Neural progenitor cell (in vitro differentiated cells): ENCODE measurements at regions not wholly inside any gene's neighbourhood (a gene's known extent, or its start where the extent isn't known, plus 50 kb on each side); places are given as distances from the start of the nearest gene placed in this dataset.

Source experiments
- DNase-seq: peaks from one replicate; pipeline ENCODE4 v3.0.0-alpha.2; 2016; ENCODE audit warnings: low spot score
- H2AFZ ChIP-seq: fragments of 200-600 bp; sonication (generic); replicated peaks from 2 replicates; pipeline ENCODE4 v1.6.1; 2016; ENCODE audit warnings: antibody characterized with exemption
- H3F3A ChIP-seq: fragments of 200-600 bp; sonication (generic); 2 replicates; pipeline ENCODE4 v1.6.1; 2016; ENCODE audit warnings: antibody characterized with exemption, low read depth
- H3K27ac ChIP-seq: fragments of 200-600 bp; sonication (generic); 2 replicates; pipeline ENCODE4 v1.5.1; 2016; ENCODE audit warnings: mild to moderate bottlenecking
- H3K27me3 ChIP-seq: fragments of 200-600 bp; sonication (generic); 2 replicates; pipeline ENCODE4 v1.6.1; 2016; ENCODE audit warnings: mild to moderate bottlenecking, moderate library complexity
- H3K36me3 ChIP-seq: fragments of 200-600 bp; sonication (generic); 2 replicates; pipeline ENCODE4 v1.5.1; 2016
- H3K4me1 ChIP-seq: fragments of 200-600 bp; sonication (generic); 2 replicates; pipeline ENCODE4 v1.6.1; 2016; ENCODE audit warnings: mixed run types
- H3K4me2 ChIP-seq: fragments of 200-600 bp; sonication (generic); 2 replicates; pipeline ENCODE4 v1.6.1; 2016
- H3K4me3 ChIP-seq: fragments of 200-600 bp; sonication (generic); 2 replicates; pipeline ENCODE4 v1.5.1; 2016
- H3K79me2 ChIP-seq: fragments of 200-600 bp; sonication (generic); 2 replicates; pipeline ENCODE4 v1.6.1; 2016; ENCODE audit warnings: low read depth
- H3K9ac ChIP-seq: fragments of 200-600 bp; sonication (generic); 2 replicates; pipeline ENCODE4 v1.6.1; 2016
- H3K9me3 ChIP-seq: fragments of 200-600 bp; sonication (generic); 2 replicates; pipeline ENCODE4 v1.5.1; 2016; ENCODE audit warnings: low read depth
- H4K20me1 ChIP-seq: fragments of 200-600 bp; sonication (generic); 2 replicates; pipeline ENCODE4 v1.6.1; 2016; ENCODE audit warnings: low read depth
- H3K27ac Mint-ChIP-seq: 3 replicates; pipeline ENCODE4 v1.8.0; 2021; ENCODE audit warnings: mixed read lengths
- H3K27me3 Mint-ChIP-seq: 2 replicates; pipeline ENCODE4 v1.8.0; 2022; ENCODE audit warnings: low read depth, mild to moderate bottlenecking, inconsistent platforms, moderate library complexity, mixed read lengths; ENCODE audit not compliant: insufficient read depth
- H3K36me3 Mint-ChIP-seq: 3 replicates; pipeline ENCODE4 v1.8.0; 2021; ENCODE audit warnings: mixed read lengths
- H3K4me1 Mint-ChIP-seq: 3 replicates; pipeline ENCODE4 v1.8.0; 2021; ENCODE audit warnings: mixed read lengths
- H3K4me3 Mint-ChIP-seq: 3 replicates; pipeline ENCODE4 v1.8.0; 2021; ENCODE audit warnings: mild to moderate bottlenecking, moderate library complexity, mixed read lengths
- H3K9me3 Mint-ChIP-seq: 3 replicates; pipeline ENCODE4 v1.8.0; 2020; ENCODE audit warnings: mixed read lengths
- EZH2 ChIP-seq: fragments of 200-600 bp; sonication (generic); IDR thresholded peaks from 2 replicates; pipeline ENCODE4 v1.6.1; 2017; ENCODE audit warnings: antibody characterized with exemption, mild to moderate bottlenecking, moderate library complexity
- EZH2phosphoT487 ChIP-seq: fragments of 200-600 bp; sonication (generic); IDR thresholded peaks from 2 replicates; pipeline ENCODE4 v1.6.1; 2017; ENCODE audit warnings: antibody characterized with exemption
- TF ChIP-seq, protein P1 (sequence below): fragments of 200-600 bp; sonication (generic); IDR thresholded peaks from 2 replicates; pipeline ENCODE4 v1.5.1; 2017; ENCODE audit warnings: antibody characterized with exemption, mild to moderate bottlenecking

DNA sequence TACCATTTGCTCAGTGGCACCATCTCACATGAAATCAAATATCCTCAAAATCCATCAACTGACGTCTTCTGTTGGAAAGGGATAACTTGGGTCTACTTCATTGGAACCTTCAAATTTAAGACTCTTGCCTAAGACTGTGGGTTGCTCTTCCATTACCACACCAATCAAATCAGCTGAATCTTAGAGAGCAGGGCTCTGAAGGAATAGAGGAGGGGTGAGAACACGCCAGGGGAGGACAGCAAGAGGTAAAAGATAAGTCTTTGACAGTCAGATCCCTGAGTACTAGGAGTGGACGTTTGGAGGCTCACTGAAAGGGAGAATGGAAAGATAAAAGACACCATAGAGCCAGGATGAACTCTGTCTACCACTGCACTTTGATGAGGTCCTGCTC lies 107.5 kb downstream of the CCDC71L start:
- H3K27ac ChIP-seq, result no peak overlapping the region
- Mint-ChIP-seq H3K9me3 (peaks cover 4% of the 10 kb centered on the region), H3K27ac (no peak overlapping the region), H3K36me3 (no peaks in the 10 kb centered on the region), H3K27me3 (peaks cover 2% of the 10 kb centered on the region), H3K4me3 (no peak overlapping the region), H3K4me1 (no peaks in the 10 kb centered on the region)
- no peak overlapping the region for H2AFZ ChIP-seq
- no peak overlapping the region for H3K4me3 ChIP-seq
- no peaks in the 10 kb centered on the region for H3K4me1 ChIP-seq
- H3K79me2 ChIP-seq, result no peaks in the 10 kb centered on the region
- H3K9me3 ChIP-seq, result no peaks in the 10 kb centered on the region
- H3K36me3 ChIP-seq, result no peaks in the 10 kb centered on the region
- H3K27me3 ChIP-seq, result no peaks in the 10 kb centered on the region
- no peaks in the 10 kb centered on the region for H3F3A ChIP-seq
- H3K9ac ChIP-seq, result no peak overlapping the region
- TF ChIP-seq EZH2 (no peak), EZH2phosphoT487 (no peak)
- TF ChIP-seq, protein P1, sequence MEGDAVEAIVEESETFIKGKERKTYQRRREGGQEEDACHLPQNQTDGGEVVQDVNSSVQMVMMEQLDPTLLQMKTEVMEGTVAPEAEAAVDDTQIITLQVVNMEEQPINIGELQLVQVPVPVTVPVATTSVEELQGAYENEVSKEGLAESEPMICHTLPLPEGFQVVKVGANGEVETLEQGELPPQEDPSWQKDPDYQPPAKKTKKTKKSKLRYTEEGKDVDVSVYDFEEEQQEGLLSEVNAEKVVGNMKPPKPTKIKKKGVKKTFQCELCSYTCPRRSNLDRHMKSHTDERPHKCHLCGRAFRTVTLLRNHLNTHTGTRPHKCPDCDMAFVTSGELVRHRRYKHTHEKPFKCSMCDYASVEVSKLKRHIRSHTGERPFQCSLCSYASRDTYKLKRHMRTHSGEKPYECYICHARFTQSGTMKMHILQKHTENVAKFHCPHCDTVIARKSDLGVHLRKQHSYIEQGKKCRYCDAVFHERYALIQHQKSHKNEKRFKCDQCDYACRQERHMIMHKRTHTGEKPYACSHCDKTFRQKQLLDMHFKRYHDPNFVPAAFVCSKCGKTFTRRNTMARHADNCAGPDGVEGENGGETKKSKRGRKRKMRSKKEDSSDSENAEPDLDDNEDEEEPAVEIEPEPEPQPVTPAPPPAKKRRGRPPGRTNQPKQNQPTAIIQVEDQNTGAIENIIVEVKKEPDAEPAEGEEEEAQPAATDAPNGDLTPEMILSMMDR, result no peak
- H4K20me1 ChIP-seq, result no peaks in the 10 kb centered on the region
- H3K4me2 ChIP-seq, result no peak overlapping the region
- no peak for DNase-seq

DNA sequence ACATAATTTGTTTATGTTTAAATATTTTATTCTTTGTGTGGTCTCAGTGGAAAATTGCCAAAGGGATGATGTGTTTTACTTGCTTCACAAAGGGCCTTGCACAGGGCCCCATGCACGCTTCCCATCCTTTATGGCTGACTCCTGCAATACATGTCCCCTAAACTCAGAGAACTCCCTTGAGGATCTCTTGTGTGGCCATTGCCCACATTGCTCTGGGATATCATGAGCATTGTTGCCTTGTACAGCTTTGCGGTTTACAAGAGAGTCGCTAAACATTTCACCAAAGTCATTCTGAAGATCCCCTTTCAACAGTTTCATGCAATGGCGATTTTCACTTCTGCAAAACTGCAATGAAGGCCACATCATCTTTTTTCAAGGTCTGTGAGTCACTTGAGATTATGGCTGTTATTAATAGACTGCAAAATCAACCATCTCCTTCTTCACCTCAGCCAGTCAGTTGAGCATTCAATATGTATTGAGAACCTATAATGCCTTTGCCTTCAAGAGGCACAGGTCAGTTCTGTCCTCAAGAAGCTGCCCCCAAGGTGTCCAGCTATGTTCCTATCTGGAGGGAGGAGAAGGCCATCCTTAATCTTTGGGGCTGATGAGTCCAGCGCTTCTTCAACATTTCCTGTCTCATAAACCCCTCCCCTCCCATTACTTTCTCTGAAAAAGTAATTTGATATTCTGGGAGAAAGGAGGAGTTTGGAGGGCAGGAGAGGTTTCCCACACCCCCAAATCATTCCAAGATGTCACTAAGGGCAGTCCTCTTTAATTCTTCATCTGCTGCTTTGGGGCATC lies 108.1 kb downstream of the CCDC71L start:
- Mint-ChIP-seq H3K9me3 (peaks cover 4% of the 10 kb centered on the region), H3K36me3 (no peaks in the 10 kb centered on the region), H3K27ac (no peak overlapping the region), H3K27me3 (peaks cover 2% of the 10 kb centered on the region), H3K4me1 (no peaks in the 10 kb centered on the region), H3K4me3 (no peak overlapping the region)
- no peak overlapping the region for H3K27ac ChIP-seq
- no peak overlapping the region for H3K4me2 ChIP-seq
- no peaks in the 10 kb centered on the region for H4K20me1 ChIP-seq
- TF ChIP-seq, protein P1, result no peak
- TF ChIP-seq EZH2, result no peak
- TF ChIP-seq EZH2phosphoT487, result no peak
- H3K36me3 ChIP-seq, result no peaks in the 10 kb centered on the region
- H3K4me3 ChIP-seq, result no peak overlapping the region
- no peaks in the 10 kb centered on the region for H3K9me3 ChIP-seq
- no peaks in the 10 kb centered on the region for H3F3A ChIP-seq
- H3K79me2 ChIP-seq, result no peaks in the 10 kb centered on the region
- H2AFZ ChIP-seq, result no peak overlapping the region
- no peaks in the 10 kb centered on the region for H3K4me1 ChIP-seq
- no peak overlapping the region for H3K9ac ChIP-seq
- DNase-seq, result no peak
- no peaks in the 10 kb centered on the region for H3K27me3 ChIP-seq

DNA sequence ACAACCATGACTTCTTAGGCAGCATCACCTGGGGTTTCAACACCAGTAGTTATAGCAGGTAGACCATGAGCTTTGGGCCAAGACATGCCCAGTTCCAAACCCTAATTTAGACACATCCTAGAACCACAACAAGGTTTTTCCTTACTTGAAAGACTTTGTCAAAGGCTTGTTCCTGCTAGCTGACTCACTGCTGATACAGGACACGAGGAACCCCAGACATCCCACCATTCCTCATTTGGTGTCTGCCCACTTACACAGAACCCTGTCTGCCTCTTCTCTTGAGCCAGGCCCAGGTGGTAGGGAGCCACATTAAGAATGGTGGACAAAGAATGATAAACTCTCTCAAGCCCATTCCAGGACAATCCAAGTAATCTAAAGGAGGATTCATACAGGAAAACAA lies 109.0 kb downstream of the CCDC71L start:
- no peak overlapping the region for H3K4me3 Mint-ChIP-seq
- no peaks in the 10 kb centered on the region for H3K36me3 ChIP-seq

More for the DNA sequence above, 109.0 kb downstream of the CCDC71L start:
- no peak overlapping the region for H3K4me2 ChIP-seq
- H4K20me1 ChIP-seq, result no peaks in the 10 kb centered on the region
- no peak for TF ChIP-seq EZH2
- no peak for TF ChIP-seq EZH2phosphoT487
- TF ChIP-seq, protein P1, result no peak
- Mint-ChIP-seq H3K27me3 (no peaks in the 10 kb centered on the region), H3K9me3 (peaks cover 4% of the 10 kb centered on the region), H3K27ac (no peak overlapping the region), H3K4me1 (no peaks in the 10 kb centered on the region), H3K36me3 (no peaks in the 10 kb centered on the region)
- no peaks in the 10 kb centered on the region for H3K79me2 ChIP-seq
- H2AFZ ChIP-seq, result no peak overlapping the region
- no peak overlapping the region for H3K27ac ChIP-seq
- no peaks in the 10 kb centered on the region for H3K4me1 ChIP-seq
- H3K4me3 ChIP-seq, result no peak overlapping the region
- no peaks in the 10 kb centered on the region for H3K27me3 ChIP-seq
- no peaks in the 10 kb centered on the region for H3K9me3 ChIP-seq
- H3K9ac ChIP-seq, result no peak overlapping the region
- DNase-seq, result no peak
- H3F3A ChIP-seq, result no peaks in the 10 kb centered on the region
